ENCODE measurements at regions not wholly inside any gene's neighbourhood (a gene's known extent, or its start where the extent isn't known, plus 50 kb on each side); places are given as distances from the start of the nearest gene placed in this dataset.

- TF ChIP-seq ZHX1 (conservative IDR thresholded peaks at IDR 0.05; ENCODE audit: low read length) (no peak), PML (IDR thresholded peaks at IDR 0.05; ENCODE audit: low read length) (no peak), OTX1 (CRISPR knock-in tag; IDR thresholded peaks at IDR 0.05) (no peak), SMARCB1 (IDR thresholded peaks at IDR 0.05; ENCODE audit: insufficient read length, low read depth) (no peak), STAT5B (CRISPR knock-in tag; IDR thresholded peaks at IDR 0.05) (no peak), FOXP1 (CRISPR knock-in tag; IDR thresholded peaks at IDR 0.05) (no peak), ATF2 (CRISPR knock-in tag; IDR thresholded peaks at IDR 0.05) (no peak), SREBF1 (IDR thresholded peaks at IDR 0.05; ENCODE audit: borderline replicate concordance, low read depth, low read length) (no peak), THRB (CRISPR knock-in tag; conservative IDR thresholded peaks at IDR 0.05) (no peak), PHB2 (IDR thresholded peaks at IDR 0.05; ENCODE audit: low read depth) (no peak)
Measured at GRCh38 chr9:82547995-82548394, 514.9 kb downstream of the RASEF start (continued).

Data from K562 (cell line).